A549 (cell line): ENCODE measurements at regions not wholly inside any gene's neighbourhood (a gene's known extent, or its start where the extent isn't known, plus 50 kb on each side); places are given as distances from the start of the nearest gene placed in this dataset.

ENCODE experiments used
- ATAC-seq, 2 experiments: fragments of 200-7000 bp in 1 of 2; fragments of >200 bp in 1 of 2; cut with Nextera tagmentation in 1 of 2; cut with Tn5 transposase in 1 of 2; 3 replicates each; pipeline versions ENCODE4 v1.8.0 to v1.9.1; 2018 to 2020; ENCODE audit warnings: mild to moderate bottlenecking in 1 of 2, moderate library complexity in 1 of 2
- CTCF ChIA-PET: fragments of 300-600 bp; sonication (Branson Sonifier 250); formaldehyde crosslinking; extraction: SDS; loops from one replicate; lab custom pipeline; 2021; ENCODE audit warnings: antibody characterized with exemption, inconsistent platforms; lab: Yijun Ruan, JAX
- POLR2A ChIA-PET: fragments of 350-600 bp; formaldehyde crosslinking; extraction: SDS; loops from one replicate; lab custom pipeline; 2021; ENCODE audit warnings: antibody characterized with exemption, inconsistent platforms; lab: Yijun Ruan, JAX
- DNase-seq, 2 experiments: peaks; one replicate each; pipeline versions ENCODE4 v3.0.0 to v3.0.0-alpha.2; 2011 to 2016; ENCODE audit warnings: low read depth in 1 of 2, low spot score in 1 of 2
- FAIRE-seq: peaks from 2 replicates; lab custom pipeline; 2011; peaks lifted over from hg19 to GRCh38; lab: Jason Lieb, UNC
- H3K27ac ChIP-seq, 2 experiments: fragments of >200 bp; sonication (Bioruptor Twin); formaldehyde crosslinking; 3 replicates each; pipeline ENCODE4 v1.5.1; 2016 to 2017
- H3K4me1 ChIP-seq: fragments of >200 bp; sonication (Bioruptor Twin); formaldehyde crosslinking; 3 replicates; pipeline ENCODE4 v1.6.1; 2016
- H3K4me2 ChIP-seq: fragments of >200 bp; sonication (Bioruptor Twin); formaldehyde crosslinking; 3 replicates; pipeline ENCODE4 v1.6.1; 2016
- H3K4me3 ChIP-seq: fragments of >200 bp; sonication (Bioruptor Twin); formaldehyde crosslinking; 3 replicates; pipeline ENCODE4 v1.5.1; 2016
- H3K9me3 ChIP-seq: fragments of >200 bp; sonication (Bioruptor Twin); formaldehyde crosslinking; 3 replicates; pipeline ENCODE4 v1.6.1; 2016
- ELK1 ChIP-seq: fragments of 150-350 bp; IDR thresholded peaks from 2 replicates; pipeline ENCODE4 v1.6.1; 2014; ENCODE audit warnings: low read depth, mild to moderate bottlenecking, low read length
- ESRRA ChIP-seq: fragments of 150-350 bp; IDR thresholded peaks from 2 replicates; pipeline ENCODE4 v1.6.1; 2014; ENCODE audit warnings: mild to moderate bottlenecking, low read length, borderline replicate concordance
- FOSL2 ChIP-seq, 2 experiments: fragments of 450-650 bp in 1 of 2; fragments of >200 bp in 1 of 2; sonication (Bioruptor Twin) in 1 of 2; formaldehyde crosslinking; IDR thresholded peaks; 2 replicates each; pipeline versions ENCODE4 v1.5.0 to v1.6.1; 2016 to 2020; ENCODE audit warnings: mild to moderate bottlenecking in 1 of 2, moderate library complexity in 1 of 2
- KDM1A ChIP-seq: fragments of 200-600 bp; sonication (generic); IDR thresholded peaks from 2 replicates; pipeline ENCODE4 v1.6.1; 2016; ENCODE audit warnings: low read depth, mild to moderate bottlenecking
- MAFK ChIP-seq: fragments of 450-650 bp; IDR thresholded peaks from 2 replicates; pipeline ENCODE4 v1.6.1; 2014; ENCODE audit not compliant: partially characterized antibody
- MAX ChIP-seq: IDR thresholded peaks from 2 replicates; pipeline ENCODE4 v1.6.1; 2012
- PHF8 ChIP-seq: fragments of 200-600 bp; sonication (generic); IDR thresholded peaks from 2 replicates; pipeline ENCODE4 v1.6.1; 2016; ENCODE audit warnings: low read depth, mild to moderate bottlenecking, antibody characterized with exemption, moderate library complexity, borderline replicate concordance
- POLR2AphosphoS2 ChIP-seq: conservative IDR thresholded peaks from 2 replicates; pipeline ENCODE4 v1.6.1; 2012; ENCODE audit warnings: low read length, improper control_type of control experiment, inconsistent platforms
- RAD21 ChIP-seq, 2 experiments: fragments of >200 bp in 1 of 2; sonication (Bioruptor Twin) in 1 of 2; formaldehyde crosslinking in 1 of 2; IDR thresholded peaks in 1 of 2; conservative IDR thresholded peaks in 1 of 2; 2 replicates in 1 of 2; 3 replicates in 1 of 2; pipeline ENCODE4 v1.6.1; 2012 to 2018; ENCODE audit warnings: inconsistent platforms in 1 of 2
- ZC3H11A ChIP-seq: fragments of 450-650 bp; IDR thresholded peaks from 2 replicates; pipeline ENCODE4 v1.6.1; 2014; ENCODE audit warnings: antibody characterized with exemption, mild to moderate bottlenecking
- ZNF302 ChIP-seq: fragments of 250-450 bp; sonication (Bioruptor Pico); IDR thresholded peaks from 2 replicates; pipeline ENCODE4 v1.9.0; 2021; ENCODE audit warnings: inconsistent platforms, mild to moderate bottlenecking, moderate library complexity
- WGBS: methylation state at CpG from one replicate; pipeline ENCODE4 v1.1.6; 2017; ENCODE audit errors: missing lambda C conversion rate; 5-methylcytosine and 5-hydroxymethylcytosine counted together
- TF ChIP-seq, protein P1 (sequence below): IDR thresholded peaks from 2 replicates; pipeline ENCODE4 v1.6.1; 2012; ENCODE audit warnings: low read depth, borderline replicate concordance
- TF ChIP-seq, protein P2 (sequence below): fragments of 450-650 bp; IDR thresholded peaks from 2 replicates; pipeline ENCODE4 v1.6.1; 2014; ENCODE audit warnings: antibody characterized with exemption

GRCh38 chr2:220410296-220410695 lies 782.9 kb downstream of the SLC4A3 start:
- ATAC-seq (no peak), DNase-seq (no peak), FAIRE-seq (no peak)
- ChIA-PET POLR2A (no interaction called here), CTCF (interaction anchor here (1.2 kb wide), 1 partner anchor 54 kb away, joined by 3 read pairs; no protein-coding TSS in a partner anchor)
- TF ChIP-seq MAFK: no peak
- H3K9me3 ChIP-seq: peaks cover 8% of the 10 kb centered on the region
- no peak overlapping the region for H3K27ac ChIP-seq
- H3K4me3 ChIP-seq: no peak overlapping the region
- H3K4me1 ChIP-seq: no peaks in the 10 kb centered on the region
- WGBS: 25% methylated on average over 1 of the region's 1 CpG
- H3K4me2 ChIP-seq: no peak overlapping the region

- no peak overlapping the region for H3K4me2 ChIP-seq
- WGBS: 80% methylated on average over 7 of the region's 7 CpGs
- TF ChIP-seq ELK1: no peak
- no peak for TF ChIP-seq RAD21 (conservative IDR thresholded peaks at IDR 0.05 in 1 of 2, IDR thresholded peaks at IDR 0.05 in 1 of 2)
- TF ChIP-seq FOSL2 (IDR thresholded peaks at IDR 0.05): no peak
- no peak for TF ChIP-seq FOSL2 (CRISPR knock-in tag; IDR thresholded peaks at IDR 0.05)
- no peak for TF ChIP-seq ESRRA
- no peak for TF ChIP-seq ZC3H11A
- no peaks in the 10 kb centered on the region for H3K9me3 ChIP-seq
- ATAC-seq (no peak), FAIRE-seq (no peak), DNase-seq (no peak)
- H3K4me1 ChIP-seq: no peaks in the 10 kb centered on the region
- H3K4me3 ChIP-seq: no peak overlapping the region
- H3K27ac ChIP-seq: no peak overlapping the region
- POLR2A ChIA-PET: no interaction called here
- CTCF ChIA-PET: interaction anchor here (1.4 kb wide), 1 partner anchor 23 kb away, joined by 3 read pairs; no protein-coding TSS in a partner anchor
These were observed 790.1 kb downstream of the SLC4A3 start for GRCh38 chr2:220417503-220417902.

DNA sequence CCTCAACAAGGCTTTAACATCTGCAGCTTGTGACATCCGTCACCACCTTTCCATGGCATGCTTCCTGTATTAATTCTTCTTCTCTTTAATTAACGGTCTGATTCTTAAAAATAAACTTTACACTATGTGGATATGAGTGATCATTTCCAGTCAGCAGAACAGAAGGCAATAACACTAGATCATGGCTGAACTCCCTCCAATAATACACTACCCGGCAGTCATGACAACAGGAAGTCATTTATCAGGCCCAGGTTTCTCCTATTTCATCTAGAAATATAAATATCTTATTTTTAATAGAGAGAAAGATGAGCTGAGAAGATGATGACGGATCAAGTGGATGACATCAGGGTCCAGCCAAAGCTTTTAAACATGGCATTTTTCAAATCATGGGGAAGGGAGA lies 792.2 kb downstream of the SLC4A3 start:
- Histone ChIP-seq H3K4me2 (no peak overlapping the region), H3K27ac (no peak overlapping the region), H3K9me3 (no peaks in the 10 kb centered on the region), H3K4me1 (no peaks in the 10 kb centered on the region), H3K4me3 (no peak overlapping the region)
- ChIA-PET POLR2A (no interaction called here), CTCF (interaction anchor here (0.6 kb wide), 1 partner anchor 156 kb away, joined by 3 read pairs; no protein-coding TSS in a partner anchor)
- DNase-seq (no peak), FAIRE-seq (no peak), ATAC-seq (no peak)
- WGBS: 64% methylated on average over 4 of the region's 4 CpGs
- TF ChIP-seq, protein P1, sequence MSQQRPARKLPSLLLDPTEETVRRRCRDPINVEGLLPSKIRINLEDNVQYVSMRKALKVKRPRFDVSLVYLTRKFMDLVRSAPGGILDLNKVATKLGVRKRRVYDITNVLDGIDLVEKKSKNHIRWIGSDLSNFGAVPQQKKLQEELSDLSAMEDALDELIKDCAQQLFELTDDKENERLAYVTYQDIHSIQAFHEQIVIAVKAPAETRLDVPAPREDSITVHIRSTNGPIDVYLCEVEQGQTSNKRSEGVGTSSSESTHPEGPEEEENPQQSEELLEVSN: no peak
- TF ChIP-seq MAFK (no peak), ELK1 (no peak), KDM1A (no peak), POLR2AphosphoS2 (no peak), MAX (no peak), PHF8 (no peak)
- TF ChIP-seq, protein P2, sequence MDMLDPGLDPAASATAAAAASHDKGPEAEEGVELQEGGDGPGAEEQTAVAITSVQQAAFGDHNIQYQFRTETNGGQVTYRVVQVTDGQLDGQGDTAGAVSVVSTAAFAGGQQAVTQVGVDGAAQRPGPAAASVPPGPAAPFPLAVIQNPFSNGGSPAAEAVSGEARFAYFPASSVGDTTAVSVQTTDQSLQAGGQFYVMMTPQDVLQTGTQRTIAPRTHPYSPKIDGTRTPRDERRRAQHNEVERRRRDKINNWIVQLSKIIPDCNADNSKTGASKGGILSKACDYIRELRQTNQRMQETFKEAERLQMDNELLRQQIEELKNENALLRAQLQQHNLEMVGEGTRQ: no peak

DNA sequence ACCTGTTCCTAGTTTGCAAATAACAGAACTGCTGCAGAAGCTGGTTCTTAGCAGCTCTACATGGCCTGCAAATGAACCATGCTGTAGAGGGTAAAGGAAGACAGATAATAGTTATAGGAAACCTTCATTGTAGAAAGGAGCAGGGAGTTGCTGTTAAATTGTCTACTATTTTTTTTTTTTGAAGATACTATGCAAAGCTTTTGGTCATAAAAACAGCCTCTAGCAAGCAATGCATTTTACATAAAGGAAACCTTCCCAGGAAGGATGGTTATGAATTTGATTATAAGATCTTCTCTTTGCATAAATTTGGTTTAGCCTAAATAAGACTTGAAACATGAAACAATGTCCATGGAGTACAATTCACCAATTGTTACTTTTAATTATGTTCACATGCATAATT lies 793.4 kb downstream of the SLC4A3 start:
- ChIA-PET CTCF (interaction anchor here (0.7 kb wide), 1 partner anchor 446 kb away, joined by 4 read pairs; no protein-coding TSS in a partner anchor), POLR2A (no interaction called here)
- H3K4me2 ChIP-seq: no peak overlapping the region
- ATAC-seq (no peak), FAIRE-seq (no peak), DNase-seq (no peak)
- no peak overlapping the region for H3K27ac ChIP-seq
- no peaks in the 10 kb centered on the region for H3K4me1 ChIP-seq
- H3K4me3 ChIP-seq: no peak overlapping the region
- no peak for TF ChIP-seq ZNF302 (CRISPR knock-in tag)
- H3K9me3 ChIP-seq: no peaks in the 10 kb centered on the region
